ENCODE measurements at regions not wholly inside any gene's neighbourhood (a gene's known extent, or its start where the extent isn't known, plus 50 kb on each side); places are given as distances from the start of the nearest gene placed in this dataset.

- TF ChIP-seq POLR2A (IDR thresholded peaks at IDR 0.05) (no peak), CTCF (IDR thresholded peaks at IDR 0.05) (no peak), POLR2AphosphoS5 (IDR thresholded peaks at IDR 0.05) (no peak)
Measured at GRCh38 chr15:87689716-87690115, 566.8 kb downstream of the NTRK3 start.
